ENCODE measurements at regions not wholly inside any gene's neighbourhood (a gene's known extent, or its start where the extent isn't known, plus 50 kb on each side); places are given as distances from the start of the nearest gene placed in this dataset.

DNA sequence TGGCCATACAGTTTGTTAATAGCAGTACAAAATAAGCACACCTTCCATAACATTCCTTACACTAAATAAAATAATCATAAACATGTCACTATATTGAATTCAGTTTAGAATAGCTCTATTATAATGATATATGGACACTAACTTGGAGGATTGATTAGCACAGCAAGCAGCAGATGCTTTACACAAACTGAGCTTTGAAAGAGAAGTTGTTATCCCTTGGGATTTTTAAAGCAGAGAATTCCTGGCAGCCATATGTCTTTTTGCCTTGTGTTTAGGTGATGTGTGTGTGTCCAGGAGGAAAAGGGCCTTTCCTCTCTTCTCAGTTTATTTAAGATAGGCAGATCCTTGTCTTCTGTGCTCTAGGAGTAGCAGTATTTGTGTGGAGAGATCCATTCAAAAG lies 232.2 kb upstream of the GRIN3A start:
- TF ChIP-seq, protein P1, sequence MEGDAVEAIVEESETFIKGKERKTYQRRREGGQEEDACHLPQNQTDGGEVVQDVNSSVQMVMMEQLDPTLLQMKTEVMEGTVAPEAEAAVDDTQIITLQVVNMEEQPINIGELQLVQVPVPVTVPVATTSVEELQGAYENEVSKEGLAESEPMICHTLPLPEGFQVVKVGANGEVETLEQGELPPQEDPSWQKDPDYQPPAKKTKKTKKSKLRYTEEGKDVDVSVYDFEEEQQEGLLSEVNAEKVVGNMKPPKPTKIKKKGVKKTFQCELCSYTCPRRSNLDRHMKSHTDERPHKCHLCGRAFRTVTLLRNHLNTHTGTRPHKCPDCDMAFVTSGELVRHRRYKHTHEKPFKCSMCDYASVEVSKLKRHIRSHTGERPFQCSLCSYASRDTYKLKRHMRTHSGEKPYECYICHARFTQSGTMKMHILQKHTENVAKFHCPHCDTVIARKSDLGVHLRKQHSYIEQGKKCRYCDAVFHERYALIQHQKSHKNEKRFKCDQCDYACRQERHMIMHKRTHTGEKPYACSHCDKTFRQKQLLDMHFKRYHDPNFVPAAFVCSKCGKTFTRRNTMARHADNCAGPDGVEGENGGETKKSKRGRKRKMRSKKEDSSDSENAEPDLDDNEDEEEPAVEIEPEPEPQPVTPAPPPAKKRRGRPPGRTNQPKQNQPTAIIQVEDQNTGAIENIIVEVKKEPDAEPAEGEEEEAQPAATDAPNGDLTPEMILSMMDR (IDR thresholded peaks at IDR 0.05; ENCODE audit: poor library complexity, severe bottlenecking): no peak
- no peak for ATAC-seq (ENCODE audit: low read depth)
- DNase-seq (ENCODE audit: low spot score): no peak
- no peak overlapping the region for H3K4me3 ChIP-seq (ENCODE audit: severe bottlenecking)
- no peaks in the 10 kb centered on the region for H3K9me3 ChIP-seq (ENCODE audit: severe bottlenecking)
- H3K4me1 ChIP-seq (ENCODE audit: insufficient read depth, poor library complexity, severe bottlenecking): no peaks in the 10 kb centered on the region
- H3K36me3 ChIP-seq (ENCODE audit: low read depth): no peaks in the 10 kb centered on the region
- peaks cover 29% of the 10 kb centered on the region for H3K27me3 ChIP-seq (ENCODE audit: insufficient read depth, poor library complexity, severe bottlenecking)
- H3K27ac ChIP-seq (ENCODE audit: poor library complexity, severe bottlenecking): no peak overlapping the region

DNA sequence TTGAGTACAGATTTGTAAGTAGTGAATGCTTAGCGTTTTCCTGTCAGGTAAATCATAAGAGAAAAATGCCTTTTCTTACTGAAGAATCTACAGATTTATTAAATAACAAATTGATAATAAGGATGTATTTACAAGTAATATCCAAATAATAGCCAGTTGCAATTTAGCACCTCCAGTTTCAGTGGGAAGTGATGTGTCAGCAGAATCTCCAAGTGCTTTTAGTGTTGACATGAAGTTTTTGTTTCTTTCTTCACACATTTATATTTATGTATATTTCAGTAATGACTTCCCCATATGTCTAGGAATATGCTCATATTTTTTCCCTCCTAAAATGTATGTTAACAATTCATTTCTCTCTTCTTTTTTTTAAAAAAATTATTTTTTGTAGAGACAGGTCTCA lies 229.9 kb upstream of the GRIN3A start:
- DNase-seq (ENCODE audit: low spot score) (no peak), ATAC-seq (ENCODE audit: low read depth) (no peak)
- Histone ChIP-seq H3K27me3 (ENCODE audit: insufficient read depth, poor library complexity, severe bottlenecking) (peaks cover 33% of the 10 kb centered on the region), H3K4me1 (ENCODE audit: insufficient read depth, poor library complexity, severe bottlenecking) (no peaks in the 10 kb centered on the region), H3K9me3 (ENCODE audit: severe bottlenecking) (no peaks in the 10 kb centered on the region), H3K36me3 (ENCODE audit: low read depth) (no peaks in the 10 kb centered on the region), H3K27ac (ENCODE audit: poor library complexity, severe bottlenecking) (no peak overlapping the region), H3K4me3 (ENCODE audit: severe bottlenecking) (no peak overlapping the region)
- TF ChIP-seq, protein P1 (IDR thresholded peaks at IDR 0.05; ENCODE audit: poor library complexity, severe bottlenecking): no peak

DNA sequence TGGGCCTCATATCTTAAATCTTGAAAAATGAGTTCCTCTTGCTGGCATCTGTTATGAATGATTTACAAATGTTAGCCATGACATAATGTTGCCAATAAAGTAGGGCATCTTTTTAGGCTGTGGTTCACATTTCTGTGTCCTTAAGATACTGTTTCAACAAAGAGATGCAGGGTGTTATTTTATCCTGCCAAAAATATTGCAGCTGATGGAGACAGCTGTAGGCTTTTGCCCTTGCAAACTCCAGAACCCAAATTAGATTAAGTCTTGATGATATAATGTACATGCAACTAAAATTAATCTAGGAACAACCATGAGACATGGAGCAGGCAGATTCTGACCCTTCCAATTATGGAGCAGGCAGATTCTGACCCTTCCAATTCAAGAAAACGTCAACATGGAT lies 228.2 kb upstream of the GRIN3A start:
- no peak overlapping the region for H3K27ac ChIP-seq (ENCODE audit: poor library complexity, severe bottlenecking)
- no peak overlapping the region for H3K4me3 ChIP-seq (ENCODE audit: severe bottlenecking)
- no peak for DNase-seq (ENCODE audit: low spot score)
- no peaks in the 10 kb centered on the region for H3K4me1 ChIP-seq (ENCODE audit: insufficient read depth, poor library complexity, severe bottlenecking)
- H3K9me3 ChIP-seq (ENCODE audit: severe bottlenecking): no peaks in the 10 kb centered on the region
- no peak for ATAC-seq (ENCODE audit: low read depth)
- H3K27me3 ChIP-seq (ENCODE audit: insufficient read depth, poor library complexity, severe bottlenecking): peaks cover 19% of the 10 kb centered on the region
- no peaks in the 10 kb centered on the region for H3K36me3 ChIP-seq (ENCODE audit: low read depth)
- TF ChIP-seq, protein P1 (IDR thresholded peaks at IDR 0.05; ENCODE audit: poor library complexity, severe bottlenecking): no peak

DNA sequence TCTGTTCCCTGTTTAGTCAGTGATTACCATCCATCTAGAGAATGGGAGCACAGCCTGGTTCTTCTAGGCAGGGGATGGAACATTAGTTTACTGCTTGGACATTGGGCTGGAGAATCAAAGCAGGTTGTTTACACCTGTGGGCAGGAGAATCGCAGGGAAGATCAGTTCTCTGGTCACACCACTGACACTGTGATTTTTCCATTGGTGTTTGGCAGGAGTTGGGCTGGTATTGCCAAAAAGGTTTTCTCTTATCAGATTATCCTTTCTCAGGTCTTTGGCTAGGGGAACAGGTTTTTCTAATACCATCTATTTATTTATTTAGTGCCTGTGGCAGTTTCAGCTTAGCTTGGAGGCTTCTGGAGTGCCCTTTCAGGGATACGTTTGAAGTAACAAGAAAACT lies 219.3 kb upstream of the GRIN3A start:
- ATAC-seq (ENCODE audit: low read depth): no peak
- DNase-seq (ENCODE audit: low spot score): no peak
- TF ChIP-seq, protein P1 (IDR thresholded peaks at IDR 0.05; ENCODE audit: poor library complexity, severe bottlenecking): no peak
- no peaks in the 10 kb centered on the region for H3K36me3 ChIP-seq (ENCODE audit: low read depth)
- no peaks in the 10 kb centered on the region for H3K9me3 ChIP-seq (ENCODE audit: severe bottlenecking)
- H3K27me3 ChIP-seq (ENCODE audit: insufficient read depth, poor library complexity, severe bottlenecking): no peaks in the 10 kb centered on the region
- no peak overlapping the region for H3K27ac ChIP-seq (ENCODE audit: poor library complexity, severe bottlenecking)
- no peaks in the 10 kb centered on the region for H3K4me1 ChIP-seq (ENCODE audit: insufficient read depth, poor library complexity, severe bottlenecking)
- H3K4me3 ChIP-seq (ENCODE audit: severe bottlenecking): no peak overlapping the region

DNA sequence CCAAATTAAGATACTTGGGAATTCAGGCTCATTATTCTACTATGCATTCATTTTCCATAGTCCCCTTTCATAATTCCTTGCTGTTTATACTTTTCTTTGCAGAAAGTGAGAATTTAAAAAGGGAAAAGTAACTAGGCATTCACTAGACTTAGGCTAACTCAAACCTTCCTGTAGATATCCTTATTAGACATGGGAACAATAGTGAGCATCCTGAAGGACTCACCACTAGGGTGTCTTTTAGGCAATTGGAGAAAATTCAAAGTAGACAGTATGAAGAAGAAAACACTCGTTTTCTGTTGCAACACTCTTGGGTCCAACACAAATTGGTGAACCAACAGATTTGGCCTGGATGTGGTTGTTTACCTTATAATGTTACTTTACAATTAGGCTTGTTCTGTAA lies 213.2 kb upstream of the GRIN3A start:
- DNase-seq (ENCODE audit: low spot score): no peak
- Histone ChIP-seq H3K27ac (ENCODE audit: poor library complexity, severe bottlenecking) (no peak overlapping the region), H3K27me3 (ENCODE audit: insufficient read depth, poor library complexity, severe bottlenecking) (no peaks in the 10 kb centered on the region), H3K9me3 (ENCODE audit: severe bottlenecking) (no peaks in the 10 kb centered on the region), H3K36me3 (ENCODE audit: low read depth) (no peaks in the 10 kb centered on the region), H3K4me1 (ENCODE audit: insufficient read depth, poor library complexity, severe bottlenecking) (no peaks in the 10 kb centered on the region), H3K4me3 (ENCODE audit: severe bottlenecking) (no peak overlapping the region)
- TF ChIP-seq, protein P1 (IDR thresholded peaks at IDR 0.05; ENCODE audit: poor library complexity, severe bottlenecking): no peak
- ATAC-seq (ENCODE audit: low read depth): no peak

Measured in RWPE2 (cell line).